HepG2 (cell line): ENCODE measurements at regions not wholly inside any gene's neighbourhood (a gene's known extent, or its start where the extent isn't known, plus 50 kb on each side); places are given as distances from the start of the nearest gene placed in this dataset.

Source experiments
- ATAC-seq: fragments of 200-7000 bp; cut with Tn5 transposase; 3 replicates; pipeline ENCODE4 v1.9.1; 2020; ENCODE audit warnings: mild to moderate bottlenecking, moderate library complexity
- BruUV-seq: library from RNA; stranded (reverse); fragments of 400-500 nt; replicated peaks from 2 replicates; lab custom pipeline; 2021; lab: Mats Ljungman, UMichigan
- CTCF ChIA-PET: fragments of 300-600 bp; formaldehyde crosslinking; extraction: SDS; loops from one replicate; lab custom pipeline; 2021; ENCODE audit warnings: low total read pairs, inconsistent platforms, low intra/inter-chr PET ratio; lab: Yijun Ruan, JAX
- POLR2A ChIA-PET: fragments of 350-600 bp; sonication (Branson Sonifier 250); formaldehyde crosslinking; loops from one replicate; lab custom pipeline; 2020; ENCODE audit warnings: antibody characterized with exemption, inconsistent platforms; lab: Yijun Ruan, JAX
- DNase-seq: peaks from one replicate; pipeline ENCODE4 v3.0.0-alpha.2; 2015; ENCODE audit warnings: low spot score
- FAIRE-seq: peaks from 3 replicates; lab custom pipeline; 2011; peaks lifted over from hg19 to GRCh38; lab: Jason Lieb, UNC
- H2AFZ ChIP-seq: one replicate; pipeline ENCODE4 v1.6.1; 2011; ENCODE audit warnings: low read length, inconsistent platforms
- H3K27ac ChIP-seq: fragments of 300-600 bp; 3 replicates; pipeline ENCODE4 v1.8.0; 2011; ENCODE audit warnings: mixed run types, mild to moderate bottlenecking, mixed read lengths, low read length, inconsistent platforms; ENCODE audit not compliant: insufficient read depth; ENCODE audit errors: extremely low read length
- H3K27me3 ChIP-seq, 2 experiments: fragments of 200-600 bp in 1 of 2; 2 replicates in 1 of 2; 3 replicates in 1 of 2; pipeline versions ENCODE4 v1.6.0 to v1.8.0; 2011; ENCODE audit warnings: low read length in 2 of 2, mild to moderate bottlenecking in 2 of 2, moderate library complexity in 2 of 2, inconsistent platforms in 1 of 2; ENCODE audit not compliant: insufficient read depth in 2 of 2, control insufficient read depth in 1 of 2
- H3K36me3 ChIP-seq, 2 experiments: fragments of 200-600 bp in 1 of 2; replicated peaks in 1 of 2; 2 replicates in 1 of 2; 3 replicates in 1 of 2; pipeline versions ENCODE4 v1.5.1 to v1.8.0; 2011; ENCODE audit warnings: low read length in 2 of 2, inconsistent platforms in 1 of 2; ENCODE audit not compliant: insufficient read depth in 2 of 2, control insufficient read depth in 1 of 2
- H3K4me1 ChIP-seq: 2 replicates; pipeline ENCODE4 v1.5.1; 2012; ENCODE audit warnings: low read length, inconsistent platforms; ENCODE audit not compliant: insufficient read depth
- H3K4me2 ChIP-seq: 2 replicates; pipeline ENCODE4 v1.6.0; 2011; ENCODE audit warnings: low read depth, low read length, inconsistent platforms
- H3K4me3 ChIP-seq, 3 experiments: fragments of 200-600 bp in 1 of 3; sonication (generic), shearing (Covaris generic) in 1 of 3; replicated peaks in 1 of 3; 2 replicates each; pipeline ENCODE4 v1.5.1; 2011 to 2016; ENCODE audit warnings: low read length in 3 of 3, inconsistent platforms in 2 of 3, low read depth in 2 of 3, mild to moderate bottlenecking in 2 of 3, control low read depth in 1 of 3, mixed read lengths in 1 of 3; ENCODE audit not compliant: insufficient read depth in 1 of 3
- H3K79me2 ChIP-seq: one replicate; pipeline ENCODE4 v1.6.1; 2011; ENCODE audit warnings: low read length, inconsistent platforms; ENCODE audit not compliant: insufficient read depth
- H3K9ac ChIP-seq: 2 replicates; pipeline ENCODE4 v1.6.0; 2011; ENCODE audit warnings: mild to moderate bottlenecking, low read depth, low read length, inconsistent platforms; ENCODE audit not compliant: insufficient read depth
- H3K9me3 ChIP-seq: 2 replicates; pipeline ENCODE4 v1.5.1; 2012; ENCODE audit warnings: mild to moderate bottlenecking, low read length
- H4K20me1 ChIP-seq: 2 replicates; pipeline ENCODE4 v1.6.0; 2011; ENCODE audit warnings: inconsistent platforms, mild to moderate bottlenecking, low read length, moderate library complexity; ENCODE audit not compliant: insufficient read depth
- CBFB ChIP-seq: sonication (generic); formaldehyde crosslinking; IDR thresholded peaks from 2 replicates; pipeline ENCODE4 v1.4.0; 2020; ENCODE audit warnings: missing genetic modification reagents
- PCBP1 ChIP-seq: fragments of 200-400 bp; formaldehyde crosslinking; IDR thresholded peaks from 2 replicates; pipeline ENCODE4 v1.6.1; 2017; ENCODE audit warnings: mild to moderate bottlenecking, low read depth, low read length, borderline replicate concordance
- POLR2G ChIP-seq: fragments of 200-400 bp; formaldehyde crosslinking; IDR thresholded peaks from 2 replicates; pipeline ENCODE4 v1.6.1; 2018; ENCODE audit warnings: mild to moderate bottlenecking, low read depth, low read length, moderate library complexity
- TBP ChIP-seq: sonication (generic); formaldehyde crosslinking; IDR thresholded peaks from 2 replicates; pipeline ENCODE4 v1.5.0; 2020; ENCODE audit warnings: missing genetic modification reagents
- ZC3H13 ChIP-seq: sonication (generic); formaldehyde crosslinking; IDR thresholded peaks from 2 replicates; pipeline ENCODE4 v1.8.1; 2023; ENCODE audit warnings: mild to moderate bottlenecking, missing genetic modification reagents, moderate library complexity
- ZNF234 ChIP-seq: sonication (generic); formaldehyde crosslinking; conservative IDR thresholded peaks from 2 replicates; pipeline ENCODE4 v1.5.1; 2020; ENCODE audit warnings: mild to moderate bottlenecking, missing genetic modification reagents
- ZNF660 ChIP-seq: sonication (generic); formaldehyde crosslinking; IDR thresholded peaks from 2 replicates; pipeline ENCODE4 v1.5.1; 2020; ENCODE audit warnings: mild to moderate bottlenecking, low read depth, missing genetic modification reagents, borderline replicate concordance
- ZNF670 ChIP-seq: sonication (generic); formaldehyde crosslinking; IDR thresholded peaks from 2 replicates; pipeline ENCODE4 v1.8.0; 2022; ENCODE audit warnings: mild to moderate bottlenecking, missing genetic modification reagents, borderline replicate concordance
- WGBS: methylation state at CpG from one replicate; pipeline ENCODE4 v1.1.6; 2017; ENCODE audit warnings: low lambda C conversion rate; 5-methylcytosine and 5-hydroxymethylcytosine counted together
- in situ Hi-C: cut with HindIII; loops from 2 replicates; pipeline ENCODE4 v1.10.0; 2017; ENCODE audit warnings: low pct_unique_long_range_greater_than_20kb; ENCODE audit not compliant: extremely low pct_ligation_motif_present
- intact Hi-C: fragments of 100-400 bp; cut with micrococcal nuclease; formaldehyde crosslinking; loops from one replicate; pipeline ENCODE4 v1.10.0; 2022; ENCODE audit not compliant: unreplicated experiment
- TF ChIP-seq, protein P1 (sequence below): sonication (generic); formaldehyde crosslinking; IDR thresholded peaks from 2 replicates; pipeline ENCODE4 v1.4.0; 2020; ENCODE audit warnings: mild to moderate bottlenecking, missing genetic modification reagents
- TF ChIP-seq, protein P2 (sequence below): sonication (generic); formaldehyde crosslinking; IDR thresholded peaks from 2 replicates; pipeline ENCODE4 v1.5.1; 2020; ENCODE audit warnings: mild to moderate bottlenecking, missing genetic modification reagents, borderline replicate concordance

- H3K9me3 ChIP-seq = peaks cover 67% of the 10 kb centered on the region
- FAIRE-seq (no peak), ATAC-seq (no peak), DNase-seq (no peak)
- no peak overlapping the region for H3K4me3 ChIP-seq
- ChIA-PET CTCF (no interaction called here), POLR2A (no interaction called here)
- no peak for TF ChIP-seq ZC3H13 (CRISPR knock-in tag)
- TF ChIP-seq CBFB (CRISPR knock-in tag) = no peak
- no peak for TF ChIP-seq ZNF670 (CRISPR knock-in tag)
- no peak for TF ChIP-seq TBP
- TF ChIP-seq ZNF234 (CRISPR knock-in tag) = no peak
- TF ChIP-seq, protein P1, sequence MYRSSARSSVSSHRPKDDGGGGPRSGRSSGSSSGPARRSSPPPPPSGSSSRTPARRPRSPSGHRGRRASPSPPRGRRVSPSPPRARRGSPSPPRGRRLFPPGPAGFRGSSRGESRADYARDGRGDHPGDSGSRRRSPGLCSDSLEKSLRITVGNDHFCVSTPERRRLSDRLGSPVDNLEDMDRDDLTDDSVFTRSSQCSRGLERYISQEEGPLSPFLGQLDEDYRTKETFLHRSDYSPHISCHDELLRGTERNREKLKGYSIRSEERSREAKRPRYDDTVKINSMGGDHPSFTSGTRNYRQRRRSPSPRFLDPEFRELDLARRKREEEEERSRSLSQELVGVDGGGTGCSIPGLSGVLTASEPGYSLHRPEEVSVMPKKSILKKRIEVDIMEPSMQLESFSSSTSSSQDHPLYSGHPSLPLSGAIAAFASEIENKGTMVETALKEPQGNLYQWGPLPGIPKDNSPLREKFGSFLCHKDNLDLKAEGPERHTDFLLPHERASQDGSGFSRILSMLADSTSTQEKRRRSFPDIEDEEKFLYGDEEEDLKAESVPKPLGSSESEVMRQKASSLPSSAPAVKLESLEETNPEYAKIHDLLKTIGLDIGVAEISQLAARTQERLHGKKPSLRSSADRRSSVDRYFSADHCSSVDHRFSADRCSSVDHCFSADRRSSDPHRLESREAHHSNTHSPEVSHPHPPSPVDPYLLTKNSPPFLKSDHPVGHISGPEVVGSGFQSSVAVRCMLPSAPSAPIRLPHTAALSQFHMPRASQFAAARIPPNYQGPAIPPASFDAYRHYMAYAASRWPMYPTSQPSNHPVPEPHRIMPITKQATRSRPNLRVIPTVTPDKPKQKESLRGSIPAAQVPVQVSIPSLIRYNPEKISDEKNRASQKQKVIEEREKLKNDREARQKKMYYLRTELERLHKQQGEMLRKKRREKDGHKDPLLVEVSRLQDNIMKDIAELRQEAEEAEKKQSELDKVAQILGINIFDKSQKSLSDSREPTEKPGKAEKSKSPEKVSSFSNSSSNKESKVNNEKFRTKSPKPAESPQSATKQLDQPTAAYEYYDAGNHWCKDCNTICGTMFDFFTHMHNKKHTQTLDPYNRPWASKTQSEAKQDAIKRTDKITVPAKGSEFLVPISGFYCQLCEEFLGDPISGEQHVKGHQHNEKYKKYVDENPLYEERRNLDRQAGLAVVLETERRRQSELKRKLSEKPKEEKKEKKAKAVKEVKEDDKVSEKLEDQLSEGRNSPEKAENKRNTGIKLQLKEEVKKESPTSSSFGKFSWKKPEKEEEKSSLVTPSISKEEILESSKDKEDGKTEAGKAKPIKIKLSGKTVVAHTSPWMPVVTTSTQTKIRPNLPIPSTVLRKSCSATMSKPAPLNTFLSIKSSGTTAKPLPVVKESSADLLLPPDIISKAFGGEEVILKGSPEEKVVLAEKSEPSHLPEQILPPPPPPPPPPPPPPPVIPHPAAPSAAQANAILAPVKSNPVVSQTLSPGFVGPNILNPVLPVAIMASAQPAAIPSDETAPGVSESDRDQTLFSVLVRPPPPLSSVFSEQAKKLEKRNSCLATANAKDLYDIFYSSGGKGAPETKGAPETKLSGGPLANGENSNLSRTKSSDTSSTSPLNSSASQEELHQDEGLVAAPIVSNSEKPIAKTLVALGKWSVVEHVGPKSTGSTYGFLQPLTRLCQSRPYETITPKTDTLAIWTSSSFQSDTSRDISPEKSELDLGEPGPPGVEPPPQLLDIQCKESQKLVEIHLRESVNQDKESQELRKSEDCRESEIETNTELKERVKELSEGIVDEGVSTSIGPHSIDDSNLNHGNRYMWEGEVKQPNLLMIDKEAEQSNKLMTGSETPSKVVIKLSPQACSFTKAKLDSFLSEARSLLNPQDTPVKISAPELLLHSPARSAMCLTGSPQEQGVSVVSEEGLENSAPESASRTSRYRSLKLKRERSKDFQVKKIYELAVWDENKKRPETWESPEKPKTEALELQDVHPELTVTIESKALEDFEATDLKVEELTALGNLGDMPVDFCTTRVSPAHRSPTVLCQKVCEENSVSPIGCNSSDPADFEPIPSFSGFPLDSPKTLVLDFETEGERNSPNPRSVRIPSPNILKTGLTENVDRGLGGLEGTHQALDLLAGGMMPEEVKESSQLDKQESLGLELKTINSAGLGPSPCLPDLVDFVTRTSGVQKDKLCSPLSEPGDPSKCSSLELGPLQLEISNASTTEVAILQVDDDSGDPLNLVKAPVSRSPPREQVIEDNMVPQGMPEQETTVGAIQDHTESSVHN (CRISPR knock-in tag) = no peak
- TF ChIP-seq PCBP1 = no peak
- no peak for TF ChIP-seq ZNF660 (CRISPR knock-in tag)
- TF ChIP-seq, protein P2, sequence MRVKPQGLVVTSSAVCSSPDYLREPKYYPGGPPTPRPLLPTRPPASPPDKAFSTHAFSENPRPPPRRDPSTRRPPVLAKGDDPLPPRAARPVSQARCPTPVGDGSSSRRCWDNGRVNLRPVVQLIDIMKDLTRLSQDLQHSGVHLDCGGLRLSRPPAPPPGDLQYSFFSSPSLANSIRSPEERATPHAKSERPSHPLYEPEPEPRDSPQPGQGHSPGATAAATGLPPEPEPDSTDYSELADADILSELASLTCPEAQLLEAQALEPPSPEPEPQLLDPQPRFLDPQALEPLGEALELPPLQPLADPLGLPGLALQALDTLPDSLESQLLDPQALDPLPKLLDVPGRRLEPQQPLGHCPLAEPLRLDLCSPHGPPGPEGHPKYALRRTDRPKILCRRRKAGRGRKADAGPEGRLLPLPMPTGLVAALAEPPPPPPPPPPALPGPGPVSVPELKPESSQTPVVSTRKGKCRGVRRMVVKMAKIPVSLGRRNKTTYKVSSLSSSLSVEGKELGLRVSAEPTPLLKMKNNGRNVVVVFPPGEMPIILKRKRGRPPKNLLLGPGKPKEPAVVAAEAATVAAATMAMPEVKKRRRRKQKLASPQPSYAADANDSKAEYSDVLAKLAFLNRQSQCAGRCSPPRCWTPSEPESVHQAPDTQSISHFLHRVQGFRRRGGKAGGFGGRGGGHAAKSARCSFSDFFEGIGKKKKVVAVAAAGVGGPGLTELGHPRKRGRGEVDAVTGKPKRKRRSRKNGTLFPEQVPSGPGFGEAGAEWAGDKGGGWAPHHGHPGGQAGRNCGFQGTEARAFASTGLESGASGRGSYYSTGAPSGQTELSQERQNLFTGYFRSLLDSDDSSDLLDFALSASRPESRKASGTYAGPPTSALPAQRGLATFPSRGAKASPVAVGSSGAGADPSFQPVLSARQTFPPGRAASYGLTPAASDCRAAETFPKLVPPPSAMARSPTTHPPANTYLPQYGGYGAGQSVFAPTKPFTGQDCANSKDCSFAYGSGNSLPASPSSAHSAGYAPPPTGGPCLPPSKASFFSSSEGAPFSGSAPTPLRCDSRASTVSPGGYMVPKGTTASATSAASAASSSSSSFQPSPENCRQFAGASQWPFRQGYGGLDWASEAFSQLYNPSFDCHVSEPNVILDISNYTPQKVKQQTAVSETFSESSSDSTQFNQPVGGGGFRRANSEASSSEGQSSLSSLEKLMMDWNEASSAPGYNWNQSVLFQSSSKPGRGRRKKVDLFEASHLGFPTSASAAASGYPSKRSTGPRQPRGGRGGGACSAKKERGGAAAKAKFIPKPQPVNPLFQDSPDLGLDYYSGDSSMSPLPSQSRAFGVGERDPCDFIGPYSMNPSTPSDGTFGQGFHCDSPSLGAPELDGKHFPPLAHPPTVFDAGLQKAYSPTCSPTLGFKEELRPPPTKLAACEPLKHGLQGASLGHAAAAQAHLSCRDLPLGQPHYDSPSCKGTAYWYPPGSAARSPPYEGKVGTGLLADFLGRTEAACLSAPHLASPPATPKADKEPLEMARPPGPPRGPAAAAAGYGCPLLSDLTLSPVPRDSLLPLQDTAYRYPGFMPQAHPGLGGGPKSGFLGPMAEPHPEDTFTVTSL (CRISPR knock-in tag) = no peak
- TF ChIP-seq POLR2G = no peak
- no peaks in the 10 kb centered on the region for H3K27me3 ChIP-seq
- in situ Hi-C loops = no loop called here
- BruUV-seq = no TSS peak
- no peaks in the 10 kb centered on the region for H3K79me2 ChIP-seq
- no peaks in the 10 kb centered on the region for H4K20me1 ChIP-seq
- no peaks in the 10 kb centered on the region for H3K4me1 ChIP-seq
- intact Hi-C loops = no loop called here
- H2AFZ ChIP-seq = no peak overlapping the region
- WGBS = 23% methylated on average over 5 of the region's 5 CpGs
- H3K36me3 ChIP-seq = no peaks in the 10 kb centered on the region
- H3K9ac ChIP-seq = no peak overlapping the region
- no peak overlapping the region for H3K27ac ChIP-seq
- H3K4me2 ChIP-seq = no peak overlapping the region
Observed at GRCh38 chr2:67006373-67006960, 390.7 kb upstream of the ETAA1 start.
